ENCODE measurements at regions not wholly inside any gene's neighbourhood (a gene's known extent, or its start where the extent isn't known, plus 50 kb on each side); places are given as distances from the start of the nearest gene placed in this dataset.

GRCh38 chr15:60215225-60215963, 182.4 kb downstream of the ANXA2 start:
- H4K20me1 ChIP-seq (ENCODE audit: low read depth), result no peaks in the 10 kb centered on the region
- no peak overlapping the region for H3K27ac Mint-ChIP-seq
- peak; percentile 9 for TF ChIP-seq CTCF (IDR thresholded peaks at IDR 0.05)
- no peak for TF ChIP-seq EZH2phosphoT487 (IDR thresholded peaks at IDR 0.05)
- no peak for TF ChIP-seq EZH2 (IDR thresholded peaks at IDR 0.05)
- H3K9me3 Mint-ChIP-seq, result no peaks in the 10 kb centered on the region
- no peaks in the 10 kb centered on the region for H3K36me3 Mint-ChIP-seq
- no peak overlapping the region for H3K4me3 ChIP-seq
- H3K27me3 ChIP-seq, result no peaks in the 10 kb centered on the region
- no peaks in the 10 kb centered on the region for H3K79me2 ChIP-seq (ENCODE audit: low read depth)
- H3K27me3 Mint-ChIP-seq (ENCODE audit: insufficient read depth, low read depth), result peaks cover 3% of the 10 kb centered on the region
- no peaks in the 10 kb centered on the region for H3K36me3 ChIP-seq
- H2AFZ ChIP-seq (replicated peaks), result peak overlapping the region; percentile 67
- H3K9ac ChIP-seq, result no peak overlapping the region
- no peak overlapping the region for H3K27ac ChIP-seq
- H3K4me2 ChIP-seq, result no peak overlapping the region
- H3F3A ChIP-seq (ENCODE audit: low read depth), result peaks cover 6% of the 10 kb centered on the region
- H3K4me1 ChIP-seq, result peaks cover 33% of the 10 kb centered on the region
- H3K4me3 Mint-ChIP-seq, result no peak overlapping the region
- H3K9me3 ChIP-seq (ENCODE audit: low read depth), result no peaks in the 10 kb centered on the region
- H3K4me1 Mint-ChIP-seq, result peaks cover 6% of the 10 kb centered on the region
- no peak for DNase-seq (ENCODE audit: low spot score)

DNA sequence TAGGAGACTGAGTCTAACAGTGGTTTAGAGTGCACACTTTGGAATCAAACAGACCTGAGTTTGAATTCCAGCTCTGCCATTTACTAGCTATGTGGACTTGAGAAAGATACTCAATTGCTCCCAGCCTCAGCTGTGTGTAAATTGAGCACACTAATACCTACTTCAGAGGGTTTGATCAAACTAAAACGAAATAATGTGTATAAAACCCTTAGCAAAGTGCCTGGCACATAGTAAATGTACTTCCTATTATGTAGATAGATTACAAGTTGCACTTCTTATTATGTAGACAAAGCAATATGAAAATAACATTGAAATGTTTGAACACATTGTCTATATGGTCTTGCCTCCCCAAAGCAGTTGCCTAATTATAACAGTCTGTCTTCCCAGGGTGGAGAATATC, 180.6 kb downstream of the ANXA2 start:
- Histone ChIP-seq H3K4me1 (peaks cover 33% of the 10 kb centered on the region), H3K27ac (no peak overlapping the region), H3K79me2 (ENCODE audit: low read depth) (no peaks in the 10 kb centered on the region), H3K9me3 (ENCODE audit: low read depth) (no peaks in the 10 kb centered on the region), H3K36me3 (no peaks in the 10 kb centered on the region), H4K20me1 (ENCODE audit: low read depth) (no peaks in the 10 kb centered on the region), H3F3A (ENCODE audit: low read depth) (peaks cover 6% of the 10 kb centered on the region), H3K9ac (no peak overlapping the region), H3K4me2 (no peak overlapping the region), H2AFZ (replicated peaks) (peak overlapping the region; percentile 36), H3K4me3 (no peak overlapping the region), H3K27me3 (no peaks in the 10 kb centered on the region)
- Mint-ChIP-seq H3K9me3 (no peaks in the 10 kb centered on the region), H3K4me1 (peaks cover 6% of the 10 kb centered on the region), H3K27ac (no peak overlapping the region), H3K27me3 (ENCODE audit: insufficient read depth, low read depth) (peaks cover 3% of the 10 kb centered on the region), H3K4me3 (no peak overlapping the region), H3K36me3 (no peaks in the 10 kb centered on the region)
- TF ChIP-seq CTCF (IDR thresholded peaks at IDR 0.05), result no peak
- TF ChIP-seq EZH2phosphoT487 (IDR thresholded peaks at IDR 0.05), result no peak
- no peak for TF ChIP-seq EZH2 (IDR thresholded peaks at IDR 0.05)
- no peak for DNase-seq (ENCODE audit: low spot score)

- H3K79me2 ChIP-seq (ENCODE audit: low read depth), result no peaks in the 10 kb centered on the region
- H3K9me3 ChIP-seq (ENCODE audit: low read depth), result no peaks in the 10 kb centered on the region
- no peak overlapping the region for H2AFZ ChIP-seq (replicated peaks)
- H3K27ac ChIP-seq, result no peak overlapping the region
- H3F3A ChIP-seq (ENCODE audit: low read depth), result no peaks in the 10 kb centered on the region
- peaks cover 28% of the 10 kb centered on the region for H3K4me1 ChIP-seq
- Mint-ChIP-seq H3K36me3 (no peaks in the 10 kb centered on the region), H3K4me1 (peaks cover 10% of the 10 kb centered on the region), H3K27ac (no peak overlapping the region), H3K9me3 (no peaks in the 10 kb centered on the region), H3K27me3 (ENCODE audit: insufficient read depth, low read depth) (no peaks in the 10 kb centered on the region), H3K4me3 (no peak overlapping the region)
- H3K4me3 ChIP-seq, result no peak overlapping the region
- H3K27me3 ChIP-seq, result no peaks in the 10 kb centered on the region
- H4K20me1 ChIP-seq (ENCODE audit: low read depth), result no peaks in the 10 kb centered on the region
- no peak for TF ChIP-seq EZH2 (IDR thresholded peaks at IDR 0.05)
- no peak for TF ChIP-seq CTCF (IDR thresholded peaks at IDR 0.05)
- no peak for TF ChIP-seq EZH2phosphoT487 (IDR thresholded peaks at IDR 0.05)
- H3K36me3 ChIP-seq, result no peaks in the 10 kb centered on the region
- no peak overlapping the region for H3K9ac ChIP-seq
- peak; percentile 56 for DNase-seq (ENCODE audit: low spot score)
- peak overlapping the region; percentile 65 for H3K4me2 ChIP-seq
Measured at GRCh38 chr15:60218256-60218655, 179.5 kb downstream of the ANXA2 start.

All from neural progenitor cell (in vitro differentiated cells).